ENCODE measurements at regions not wholly inside any gene's neighbourhood (a gene's known extent, or its start where the extent isn't known, plus 50 kb on each side); places are given as distances from the start of the nearest gene placed in this dataset.

- H3K4me3 ChIP-seq (ENCODE audit: low read depth in 1 of 2, low read length in 2 of 2): no peak overlapping the region
- H3K36me3 ChIP-seq (ENCODE audit: control insufficient read depth in 1 of 2, insufficient read depth in 2 of 2, low read length in 2 of 2): no peaks in the 10 kb centered on the region
- H3K9me3 ChIP-seq (ENCODE audit: control insufficient read depth in 1 of 2, low read length in 2 of 2): no peaks in the 10 kb centered on the region
- no peaks in the 10 kb centered on the region for H3K4me1 ChIP-seq (ENCODE audit: control insufficient read depth in 1 of 2, insufficient read depth in 2 of 2, low read length in 2 of 2)
- H3K27me3 ChIP-seq (ENCODE audit: low read depth, low read length): no peaks in the 10 kb centered on the region
- H3K27ac ChIP-seq (ENCODE audit: low read length): no peak overlapping the region
Measured at GRCh38 chr10:43748560-43748959, 99.9 kb upstream of the ZNF32 start.

GRCh38 chr10:43746906-43747305 is 98.2 kb upstream of the ZNF32 start:
- no peaks in the 10 kb centered on the region for H3K4me1 ChIP-seq (ENCODE audit: control insufficient read depth in 1 of 2, insufficient read depth in 2 of 2, low read length in 2 of 2)
- no peaks in the 10 kb centered on the region for H3K27me3 ChIP-seq (ENCODE audit: low read depth, low read length)
- H3K36me3 ChIP-seq (ENCODE audit: control insufficient read depth in 1 of 2, insufficient read depth in 2 of 2, low read length in 2 of 2): no peaks in the 10 kb centered on the region
- no peaks in the 10 kb centered on the region for H3K9me3 ChIP-seq (ENCODE audit: control insufficient read depth in 1 of 2, low read length in 2 of 2)
- no peak overlapping the region for H3K4me3 ChIP-seq (ENCODE audit: low read depth in 1 of 2, low read length in 2 of 2)
- H3K27ac ChIP-seq (ENCODE audit: low read length): no peak overlapping the region

DNA sequence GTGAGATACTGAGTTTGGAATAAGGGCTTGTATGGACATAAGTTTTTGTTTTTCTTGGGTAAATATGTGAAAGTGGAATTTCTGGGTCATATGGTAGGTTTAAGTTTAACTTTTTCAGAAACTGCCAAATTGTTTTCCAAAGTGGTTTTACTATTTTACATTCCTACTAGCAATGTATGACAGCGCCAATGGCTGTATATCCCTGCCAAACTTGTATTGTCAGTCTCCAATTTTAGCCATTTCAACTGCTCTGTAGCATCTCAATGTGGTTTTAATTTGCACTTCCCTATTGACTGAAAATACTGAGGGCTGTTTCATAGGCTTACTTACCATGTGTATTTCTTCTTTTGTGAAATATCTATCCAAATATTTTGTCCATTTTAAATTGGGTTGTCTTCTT is 90.5 kb upstream of the ZNF32 start:
- Histone ChIP-seq H3K27ac (ENCODE audit: low read length) (no peak overlapping the region), H3K4me1 (ENCODE audit: control insufficient read depth in 1 of 2, insufficient read depth in 2 of 2, low read length in 2 of 2) (no peaks in the 10 kb centered on the region), H3K27me3 (ENCODE audit: low read depth, low read length) (no peaks in the 10 kb centered on the region), H3K36me3 (ENCODE audit: control insufficient read depth in 1 of 2, insufficient read depth in 2 of 2, low read length in 2 of 2) (no peaks in the 10 kb centered on the region), H3K9me3 (ENCODE audit: control insufficient read depth in 1 of 2, low read length in 2 of 2) (no peaks in the 10 kb centered on the region), H3K4me3 (ENCODE audit: low read depth in 1 of 2, low read length in 2 of 2) (no peak overlapping the region)

- Histone ChIP-seq H3K9me3 (ENCODE audit: control insufficient read depth in 1 of 2, low read length in 2 of 2) (no peaks in the 10 kb centered on the region), H3K27ac (ENCODE audit: low read length) (no peak overlapping the region), H3K4me3 (ENCODE audit: low read depth in 1 of 2, low read length in 2 of 2) (no peak overlapping the region)
Measured at GRCh38 chr10:43737003-43737402, 88.3 kb upstream of the ZNF32 start.

GRCh38 chr10:43735907-43736306 is 87.2 kb upstream of the ZNF32 start:
- H3K36me3 ChIP-seq (ENCODE audit: control insufficient read depth in 1 of 2, insufficient read depth in 2 of 2, low read length in 2 of 2): no peaks in the 10 kb centered on the region
- peaks cover 0 to 4% of the 10 kb centered on the region in 2 donors for H3K9me3 ChIP-seq (ENCODE audit: control insufficient read depth in 1 of 2, low read length in 2 of 2)
- H3K27ac ChIP-seq (ENCODE audit: low read length): no peak overlapping the region
- no peaks in the 10 kb centered on the region for H3K27me3 ChIP-seq (ENCODE audit: low read depth, low read length)
- no peaks in the 10 kb centered on the region for H3K4me1 ChIP-seq (ENCODE audit: control insufficient read depth in 1 of 2, insufficient read depth in 2 of 2, low read length in 2 of 2)
- H3K4me3 ChIP-seq (ENCODE audit: low read depth in 1 of 2, low read length in 2 of 2): no peak overlapping the region

More at GRCh38 chr10:43737003-43737402, 88.3 kb upstream of the ZNF32 start:
- Histone ChIP-seq H3K4me1 (ENCODE audit: control insufficient read depth in 1 of 2, insufficient read depth in 2 of 2, low read length in 2 of 2) (no peaks in the 10 kb centered on the region), H3K36me3 (ENCODE audit: control insufficient read depth in 1 of 2, insufficient read depth in 2 of 2, low read length in 2 of 2) (no peaks in the 10 kb centered on the region), H3K27me3 (ENCODE audit: low read depth, low read length) (no peaks in the 10 kb centered on the region)

DNA sequence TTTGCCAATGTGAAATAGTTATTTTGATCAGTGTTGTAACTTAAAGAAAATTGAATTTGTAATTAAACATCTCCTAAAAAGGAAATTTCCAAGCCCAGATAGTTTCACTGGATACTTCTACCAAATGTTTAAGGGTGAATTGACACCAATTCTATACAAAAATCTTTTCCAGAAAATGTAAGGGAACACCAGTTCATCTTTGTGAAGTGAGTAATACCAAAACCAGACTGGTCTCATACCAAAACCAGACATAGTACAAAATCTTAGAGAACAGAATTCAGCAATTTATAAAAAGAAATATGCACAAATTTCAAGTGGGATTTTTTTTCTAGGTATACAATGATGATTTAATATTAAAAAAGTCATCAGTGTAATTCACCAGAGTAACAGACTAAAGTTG is 86.0 kb upstream of the ZNF32 start:
- Histone ChIP-seq H3K4me1 (ENCODE audit: control insufficient read depth in 1 of 2, insufficient read depth in 2 of 2, low read length in 2 of 2) (no peaks in the 10 kb centered on the region), H3K27me3 (ENCODE audit: low read depth, low read length) (no peaks in the 10 kb centered on the region)

DNA sequence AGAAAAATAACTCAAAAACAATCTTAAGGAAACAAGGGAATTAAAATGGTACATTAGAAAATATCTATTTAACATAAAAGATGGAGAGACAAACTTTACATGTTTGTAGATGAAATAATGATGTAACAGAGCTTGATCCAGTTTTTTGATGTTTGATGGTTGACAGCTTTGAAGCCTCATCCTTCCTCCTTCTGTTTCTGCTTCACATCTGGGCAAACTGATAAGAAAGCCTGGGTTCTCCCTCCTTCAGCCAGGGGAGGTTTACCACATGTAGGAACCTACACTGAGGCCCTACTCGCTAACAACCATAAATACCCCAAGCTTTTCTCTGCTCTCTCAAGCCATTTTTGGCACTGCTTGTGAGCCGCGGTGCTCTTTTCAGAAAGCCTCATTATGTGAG is 82.8 kb upstream of the ZNF32 start:
- H3K27me3 ChIP-seq (ENCODE audit: low read depth, low read length): no peaks in the 10 kb centered on the region
- H3K27ac ChIP-seq (ENCODE audit: low read length): no peak overlapping the region
- peaks cover 5 to 28% of the 10 kb centered on the region in 2 donors for H3K9me3 ChIP-seq (ENCODE audit: control insufficient read depth in 1 of 2, low read length in 2 of 2)
- no peaks in the 10 kb centered on the region for H3K4me1 ChIP-seq (ENCODE audit: control insufficient read depth in 1 of 2, insufficient read depth in 2 of 2, low read length in 2 of 2)
- H3K36me3 ChIP-seq (ENCODE audit: control insufficient read depth in 1 of 2, insufficient read depth in 2 of 2, low read length in 2 of 2): no peaks in the 10 kb centered on the region
- no peak overlapping the region for H3K4me3 ChIP-seq (ENCODE audit: low read depth in 1 of 2, low read length in 2 of 2)

More for the DNA sequence above, 86.0 kb upstream of the ZNF32 start:
- Histone ChIP-seq H3K4me3 (ENCODE audit: low read depth in 1 of 2, low read length in 2 of 2) (no peak overlapping the region), H3K9me3 (ENCODE audit: control insufficient read depth in 1 of 2, low read length in 2 of 2) (peaks cover 0 to 11% of the 10 kb centered on the region in 2 donors), H3K27ac (ENCODE audit: low read length) (no peak overlapping the region), H3K36me3 (ENCODE audit: control insufficient read depth in 1 of 2, insufficient read depth in 2 of 2, low read length in 2 of 2) (no peaks in the 10 kb centered on the region)

DNA sequence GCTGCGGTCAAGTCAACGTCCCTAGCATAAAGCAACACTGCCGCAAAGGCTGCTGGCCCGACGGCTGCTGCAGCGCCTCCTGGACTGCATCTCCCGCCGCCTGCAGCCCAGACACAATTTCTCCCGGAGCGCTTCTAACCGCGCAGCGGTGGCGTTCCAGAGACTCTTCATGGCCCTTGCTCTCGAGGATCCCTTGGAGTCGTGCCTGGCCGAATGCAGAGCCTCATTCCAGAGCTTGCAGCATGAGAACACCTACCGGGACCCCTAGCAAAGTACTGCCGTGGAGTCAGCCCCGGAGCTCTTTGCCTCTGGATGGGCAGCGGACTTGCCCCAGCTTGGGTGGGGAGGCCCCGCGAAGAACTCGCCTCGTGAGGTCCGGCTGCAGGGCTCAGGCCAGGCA is 79.7 kb upstream of the ZNF32 start:
- H3K4me1 ChIP-seq (ENCODE audit: control insufficient read depth in 1 of 2, insufficient read depth in 2 of 2, low read length in 2 of 2): no peaks in the 10 kb centered on the region
- no peak overlapping the region for H3K4me3 ChIP-seq (ENCODE audit: low read depth in 1 of 2, low read length in 2 of 2)
- H3K27me3 ChIP-seq (ENCODE audit: low read depth, low read length): no peaks in the 10 kb centered on the region
- peaks cover 5 to 31% of the 10 kb centered on the region in 2 donors for H3K9me3 ChIP-seq (ENCODE audit: control insufficient read depth in 1 of 2, low read length in 2 of 2)
- H3K27ac ChIP-seq (ENCODE audit: low read length): no peak overlapping the region
- no peaks in the 10 kb centered on the region for H3K36me3 ChIP-seq (ENCODE audit: control insufficient read depth in 1 of 2, insufficient read depth in 2 of 2, low read length in 2 of 2)

- Histone ChIP-seq H3K4me3 (ENCODE audit: low read depth in 1 of 2, low read length in 2 of 2) (no peak overlapping the region), H3K27ac (ENCODE audit: low read length) (no peak overlapping the region), H3K4me1 (ENCODE audit: control insufficient read depth in 1 of 2, insufficient read depth in 2 of 2, low read length in 2 of 2) (no peaks in the 10 kb centered on the region), H3K9me3 (ENCODE audit: control insufficient read depth in 1 of 2, low read length in 2 of 2) (peaks cover 5 to 31% of the 10 kb centered on the region in 2 donors), H3K27me3 (ENCODE audit: low read depth, low read length) (no peaks in the 10 kb centered on the region), H3K36me3 (ENCODE audit: control insufficient read depth in 1 of 2, insufficient read depth in 2 of 2, low read length in 2 of 2) (no peaks in the 10 kb centered on the region)
Measured at GRCh38 chr10:43727935-43728334, 79.3 kb upstream of the ZNF32 start.

GRCh38 chr10:43715334-43715733 is 66.7 kb upstream of the ZNF32 start:
- H3K4me3 ChIP-seq (ENCODE audit: low read depth in 1 of 2, low read length in 2 of 2): no peak overlapping the region
- H3K9me3 ChIP-seq (ENCODE audit: control insufficient read depth in 1 of 2, low read length in 2 of 2): no peaks in the 10 kb centered on the region
- H3K27me3 ChIP-seq (ENCODE audit: low read depth, low read length): no peaks in the 10 kb centered on the region
- H3K36me3 ChIP-seq (ENCODE audit: control insufficient read depth in 1 of 2, insufficient read depth in 2 of 2, low read length in 2 of 2): no peaks in the 10 kb centered on the region
- no peaks in the 10 kb centered on the region for H3K4me1 ChIP-seq (ENCODE audit: control insufficient read depth in 1 of 2, insufficient read depth in 2 of 2, low read length in 2 of 2)
- no peak overlapping the region for H3K27ac ChIP-seq (ENCODE audit: low read length)

DNA sequence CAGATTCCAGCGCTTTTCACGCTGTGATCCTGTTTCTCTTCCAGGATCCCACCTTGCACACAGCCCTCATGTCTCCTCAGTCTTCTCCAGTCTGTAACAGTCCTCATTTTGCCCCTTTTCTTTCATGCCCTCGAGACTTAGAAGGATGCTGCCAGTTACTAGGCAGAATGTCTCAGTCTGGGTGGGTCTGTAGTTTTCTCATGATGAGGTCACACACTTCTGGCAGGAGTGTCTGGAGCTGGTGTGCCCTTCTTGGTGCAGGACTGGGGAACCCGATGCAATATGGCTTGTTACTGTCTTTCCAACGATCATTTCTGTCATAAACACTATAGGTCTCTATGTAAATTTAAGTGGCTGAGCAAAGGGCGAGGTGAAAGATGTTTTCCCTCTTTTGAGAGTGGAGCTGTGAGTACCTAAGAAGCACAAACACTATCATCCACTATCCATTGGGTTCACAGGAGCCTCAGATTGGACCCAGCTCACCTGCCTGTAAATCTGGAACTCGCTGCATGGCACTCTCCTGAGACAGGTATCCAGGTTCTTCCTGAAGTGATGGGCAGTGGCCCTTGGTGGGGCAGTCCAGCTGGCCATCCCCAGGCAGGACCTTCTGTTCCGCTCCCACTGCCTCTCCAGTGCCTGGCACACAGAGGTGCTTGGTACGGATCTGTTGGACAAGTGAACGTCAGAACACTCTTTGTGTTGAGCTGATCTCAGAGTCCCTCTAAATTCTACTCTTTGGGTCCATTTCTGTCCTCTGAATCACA is 64.3 kb upstream of the ZNF32 start:
- Histone ChIP-seq H3K27me3 (ENCODE audit: low read depth, low read length) (no peaks in the 10 kb centered on the region), H3K27ac (ENCODE audit: low read length) (no peak overlapping the region), H3K36me3 (ENCODE audit: control insufficient read depth in 1 of 2, insufficient read depth in 2 of 2, low read length in 2 of 2) (no peaks in the 10 kb centered on the region), H3K4me1 (ENCODE audit: control insufficient read depth in 1 of 2, insufficient read depth in 2 of 2, low read length in 2 of 2) (no peaks in the 10 kb centered on the region), H3K4me3 (ENCODE audit: low read depth in 1 of 2, low read length in 2 of 2) (no peak overlapping the region), H3K9me3 (ENCODE audit: control insufficient read depth in 1 of 2, low read length in 2 of 2) (no peaks in the 10 kb centered on the region)
